ENCODE measurements at regions not wholly inside any gene's neighbourhood (a gene's known extent, or its start where the extent isn't known, plus 50 kb on each side); places are given as distances from the start of the nearest gene placed in this dataset.

DNA sequence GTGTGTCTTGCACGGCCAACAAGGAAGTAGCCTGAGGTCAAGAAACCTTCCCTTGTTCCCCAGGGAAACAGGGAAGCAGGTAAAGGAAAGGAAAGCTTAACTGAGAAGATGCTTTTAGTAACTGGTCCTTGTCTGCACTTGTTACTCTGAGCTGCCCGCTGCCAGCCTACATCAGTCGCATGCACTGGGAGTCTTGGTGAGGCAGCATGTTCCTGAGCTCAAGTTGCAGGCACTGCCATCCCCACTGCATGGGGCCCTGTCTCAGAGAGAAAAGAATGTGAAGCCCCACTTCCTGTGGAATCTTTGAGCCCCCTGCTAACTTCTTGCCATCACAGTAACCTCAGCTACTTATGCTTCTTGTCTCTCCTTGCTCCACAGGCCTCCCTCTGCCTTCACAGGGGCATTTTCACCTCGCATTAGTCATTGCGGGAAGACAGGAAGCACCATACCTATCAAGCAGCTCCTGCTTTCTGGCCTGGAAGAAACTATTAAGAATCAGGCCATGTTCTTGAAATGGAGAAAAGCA lies 344.1 kb upstream of the ADAMTSL1 start:
- DNase-seq = no peak
- H3K27ac Mint-ChIP-seq = no peak overlapping the region
- no peaks in the 10 kb centered on the region for H3K36me3 Mint-ChIP-seq (ENCODE audit: low read depth)
- H3K4me1 Mint-ChIP-seq (ENCODE audit: low read depth) = no peaks in the 10 kb centered on the region
- no peak overlapping the region for H3K4me3 Mint-ChIP-seq
- H3K9me3 Mint-ChIP-seq = peaks cover 4% of the 10 kb centered on the region
- no peaks in the 10 kb centered on the region for H3K27me3 Mint-ChIP-seq

DNA sequence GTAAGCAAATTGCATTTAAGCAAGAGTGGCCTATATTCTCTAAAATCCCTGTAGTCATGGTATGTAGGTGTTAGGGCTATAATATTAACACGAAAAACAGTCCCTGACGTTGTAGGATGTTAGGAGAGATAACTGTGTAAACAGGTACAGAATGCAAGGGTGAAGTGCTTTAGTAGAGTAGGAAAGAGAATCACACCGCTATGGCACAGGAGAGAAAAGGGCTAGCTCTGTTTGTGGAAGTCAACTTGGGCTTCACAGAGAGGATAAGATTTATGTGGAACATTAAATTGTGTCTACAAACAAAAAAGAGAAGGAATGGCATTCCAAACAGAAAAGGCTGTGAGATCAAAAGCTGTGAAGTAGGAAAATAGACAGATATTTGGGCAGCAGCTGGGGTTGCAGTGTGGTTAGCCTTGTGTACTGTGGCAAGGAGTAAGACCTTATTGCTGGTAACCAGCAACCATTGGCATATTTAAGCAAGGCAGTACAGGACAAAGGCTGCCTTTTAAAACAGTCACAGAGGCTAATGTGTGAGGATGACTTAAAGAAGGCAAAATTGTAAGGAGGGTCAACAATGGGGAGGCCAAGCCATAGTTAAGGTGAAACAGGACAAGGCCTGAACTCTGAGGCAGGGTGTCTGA lies 337.5 kb upstream of the ADAMTSL1 start:
- Mint-ChIP-seq H3K27ac (no peak overlapping the region), H3K4me3 (no peak overlapping the region), H3K4me1 (ENCODE audit: low read depth) (no peaks in the 10 kb centered on the region), H3K9me3 (no peaks in the 10 kb centered on the region), H3K27me3 (no peaks in the 10 kb centered on the region), H3K36me3 (ENCODE audit: low read depth) (no peaks in the 10 kb centered on the region)
- no peak for DNase-seq

DNA sequence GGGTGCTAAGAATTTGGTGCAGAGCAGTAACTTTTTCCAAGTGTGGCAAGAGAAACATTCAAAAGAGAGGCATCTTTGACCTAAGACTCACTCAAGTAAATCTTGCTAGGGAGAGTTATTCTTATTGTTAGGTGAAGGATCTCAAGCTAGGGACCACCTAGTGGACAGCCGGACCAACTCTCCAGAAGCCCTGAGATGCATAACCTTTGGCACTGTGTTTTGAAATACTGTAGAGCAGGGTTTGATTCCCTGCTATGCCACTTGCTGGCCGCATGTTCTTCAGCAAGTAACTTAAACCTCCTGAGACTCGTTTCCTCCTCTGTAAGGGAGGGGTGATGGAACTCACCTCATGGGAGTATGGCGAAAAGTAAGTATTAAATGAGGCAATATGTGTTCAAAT lies 336.1 kb upstream of the ADAMTSL1 start:
- Mint-ChIP-seq H3K4me3 (no peak overlapping the region), H3K27me3 (no peaks in the 10 kb centered on the region), H3K4me1 (ENCODE audit: low read depth) (no peaks in the 10 kb centered on the region), H3K36me3 (ENCODE audit: low read depth) (no peaks in the 10 kb centered on the region), H3K9me3 (no peaks in the 10 kb centered on the region), H3K27ac (no peak overlapping the region)
- DNase-seq = no peak

- Mint-ChIP-seq H3K36me3 (ENCODE audit: low read depth) (no peaks in the 10 kb centered on the region), H3K4me1 (ENCODE audit: low read depth) (no peaks in the 10 kb centered on the region), H3K27me3 (no peaks in the 10 kb centered on the region), H3K9me3 (no peaks in the 10 kb centered on the region), H3K27ac (no peak overlapping the region), H3K4me3 (no peak overlapping the region)
- DNase-seq = no peak
Measured at GRCh38 chr9:18138656-18139055, 335.3 kb upstream of the ADAMTSL1 start.

GRCh38 chr9:18141681-18142080 lies 332.3 kb upstream of the ADAMTSL1 start:
- Mint-ChIP-seq H3K36me3 (ENCODE audit: low read depth) (no peaks in the 10 kb centered on the region), H3K9me3 (no peaks in the 10 kb centered on the region), H3K27me3 (no peaks in the 10 kb centered on the region), H3K27ac (no peak overlapping the region), H3K4me1 (ENCODE audit: low read depth) (no peaks in the 10 kb centered on the region), H3K4me3 (no peak overlapping the region)
- no peak for DNase-seq

DNA sequence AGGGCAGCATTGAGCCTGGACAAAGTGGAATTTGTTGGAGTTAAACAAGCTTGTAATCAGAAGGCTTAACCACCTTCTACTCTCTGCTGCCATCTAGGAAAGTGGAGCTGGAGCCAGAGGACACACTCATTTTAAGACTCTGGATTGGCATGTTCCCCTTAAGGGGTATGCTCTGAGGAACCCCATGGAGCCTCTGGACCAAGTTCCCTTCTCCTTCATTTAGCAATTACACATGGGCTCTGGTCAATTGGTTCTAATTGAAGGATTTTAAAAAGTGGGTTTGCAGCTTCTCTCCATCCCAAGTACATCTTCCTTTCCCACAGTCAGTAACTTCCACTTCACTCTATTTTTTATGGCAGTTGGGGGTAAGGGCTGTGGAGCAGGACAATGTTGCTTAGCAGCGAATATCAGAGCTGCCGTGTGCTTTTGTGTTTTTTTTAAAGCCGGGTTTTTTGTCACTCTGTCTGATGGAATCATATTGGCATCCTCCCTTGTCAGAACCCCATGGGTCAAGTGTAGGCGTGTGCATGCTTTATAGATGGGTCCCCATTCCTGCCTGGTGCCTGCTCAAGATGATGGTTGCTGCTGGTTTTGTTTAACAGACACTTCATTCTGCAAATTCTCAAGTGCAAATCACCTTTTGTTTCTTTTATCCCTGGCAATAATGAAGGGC lies 330.7 kb upstream of the ADAMTSL1 start:
- no peak for DNase-seq
- no peaks in the 10 kb centered on the region for H3K36me3 Mint-ChIP-seq (ENCODE audit: low read depth)
- no peaks in the 10 kb centered on the region for H3K27me3 Mint-ChIP-seq
- H3K27ac Mint-ChIP-seq = no peak overlapping the region
- no peaks in the 10 kb centered on the region for H3K4me1 Mint-ChIP-seq (ENCODE audit: low read depth)
- H3K4me3 Mint-ChIP-seq = no peak overlapping the region
- H3K9me3 Mint-ChIP-seq = no peaks in the 10 kb centered on the region

DNA sequence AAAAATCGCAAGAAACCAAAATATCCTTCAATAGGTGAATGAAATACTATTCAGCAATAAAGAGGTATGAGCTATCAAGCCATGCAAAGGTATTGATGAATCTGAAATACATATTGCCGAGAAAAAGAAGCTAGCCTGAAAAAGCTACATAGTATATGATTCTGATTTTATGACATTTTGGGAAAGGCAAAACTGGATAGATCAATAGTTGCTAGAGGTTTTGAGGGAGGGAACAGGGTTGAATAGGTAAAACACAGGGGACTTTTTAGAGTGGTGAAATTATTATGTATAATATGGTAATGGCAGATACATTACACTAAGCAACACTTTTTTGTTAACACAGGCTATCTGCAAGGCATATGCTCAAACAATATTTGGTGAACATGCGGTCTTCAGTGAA lies 327.6 kb upstream of the ADAMTSL1 start:
- H3K4me3 Mint-ChIP-seq = no peak overlapping the region
- no peaks in the 10 kb centered on the region for H3K9me3 Mint-ChIP-seq
- no peak for DNase-seq
- H3K36me3 Mint-ChIP-seq (ENCODE audit: low read depth) = no peaks in the 10 kb centered on the region
- no peaks in the 10 kb centered on the region for H3K4me1 Mint-ChIP-seq (ENCODE audit: low read depth)
- H3K27me3 Mint-ChIP-seq = no peaks in the 10 kb centered on the region
- H3K27ac Mint-ChIP-seq = no peak overlapping the region

DNA sequence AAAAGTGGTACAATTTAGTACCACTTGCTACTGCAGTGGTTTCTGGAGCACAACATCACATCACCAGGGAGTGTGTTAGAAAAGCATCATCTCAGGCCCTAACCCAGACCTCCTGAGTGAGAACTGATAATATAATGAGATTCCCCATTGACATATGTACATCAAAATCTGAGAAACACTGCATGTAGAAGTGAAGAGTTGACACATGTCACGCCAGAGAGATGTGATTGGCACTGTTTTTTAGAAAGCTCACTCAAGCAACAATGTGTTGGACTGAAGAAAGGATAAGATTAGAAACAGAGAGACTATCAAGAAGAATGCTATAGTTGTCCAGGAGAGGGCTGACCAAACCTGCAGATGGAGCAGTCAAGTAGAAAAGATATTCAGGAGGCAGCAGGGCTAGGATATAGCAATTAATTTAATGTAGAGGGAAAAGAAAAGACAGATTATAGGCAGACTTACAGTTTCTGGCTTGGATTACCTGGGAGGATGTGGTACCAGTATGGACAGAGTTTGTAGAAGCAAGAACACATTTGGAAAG lies 324.4 kb upstream of the ADAMTSL1 start:
- no peaks in the 10 kb centered on the region for H3K4me1 Mint-ChIP-seq (ENCODE audit: low read depth)

DNA sequence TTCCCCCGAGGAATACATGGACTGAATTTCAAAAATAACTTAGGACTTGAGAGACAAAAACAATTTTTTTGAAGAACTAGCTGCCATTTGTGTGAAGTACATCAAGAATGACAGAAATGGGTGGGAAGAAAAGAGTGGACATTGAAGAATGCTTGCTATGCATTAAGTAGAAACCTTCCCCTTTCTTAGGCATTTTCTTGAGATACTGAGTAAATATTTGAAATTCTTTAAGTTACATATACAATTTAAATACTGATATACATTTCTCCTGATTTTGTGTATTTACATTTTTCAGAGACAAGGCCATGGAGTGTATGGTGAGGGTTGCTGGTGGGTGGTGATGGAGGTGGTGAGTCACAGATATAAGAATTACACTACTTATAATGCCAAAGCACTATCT lies 319.3 kb upstream of the ADAMTSL1 start:
- Mint-ChIP-seq H3K9me3 (peaks cover 3% of the 10 kb centered on the region), H3K4me3 (no peak overlapping the region), H3K4me1 (ENCODE audit: low read depth) (no peaks in the 10 kb centered on the region), H3K27me3 (no peaks in the 10 kb centered on the region), H3K27ac (no peak overlapping the region), H3K36me3 (ENCODE audit: low read depth) (no peaks in the 10 kb centered on the region)
- no peak for DNase-seq

More for the DNA sequence above, 324.4 kb upstream of the ADAMTSL1 start:
- Mint-ChIP-seq H3K9me3 (no peaks in the 10 kb centered on the region), H3K36me3 (ENCODE audit: low read depth) (no peaks in the 10 kb centered on the region), H3K4me3 (no peak overlapping the region), H3K27ac (no peak overlapping the region), H3K27me3 (no peaks in the 10 kb centered on the region)
- no peak for DNase-seq

DNA sequence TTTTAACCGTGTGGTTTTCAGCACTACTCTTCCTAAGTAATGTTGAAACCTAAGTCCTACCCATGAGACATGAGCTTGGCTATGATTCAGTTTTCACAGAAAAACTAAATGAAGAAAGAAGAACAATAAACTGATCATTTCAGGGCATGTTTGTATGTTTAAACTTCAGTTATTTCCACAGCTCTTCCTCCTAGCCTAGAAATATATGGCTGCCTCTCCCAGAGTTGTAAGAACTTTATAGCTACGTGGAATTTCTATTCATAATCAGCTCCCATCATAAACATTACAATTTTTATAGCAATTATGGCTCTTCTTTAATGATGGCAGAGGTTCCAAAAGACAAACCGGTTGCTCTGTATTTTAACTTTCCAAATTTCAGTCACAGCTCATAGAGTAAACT lies 314.7 kb upstream of the ADAMTSL1 start:
- no peaks in the 10 kb centered on the region for H3K27me3 Mint-ChIP-seq
- H3K4me1 Mint-ChIP-seq (ENCODE audit: low read depth) = no peaks in the 10 kb centered on the region
- no peak overlapping the region for H3K4me3 Mint-ChIP-seq
- no peak for DNase-seq
- H3K9me3 Mint-ChIP-seq = peaks cover 3% of the 10 kb centered on the region
- H3K36me3 Mint-ChIP-seq (ENCODE audit: low read depth) = no peaks in the 10 kb centered on the region
- H3K27ac Mint-ChIP-seq = no peak overlapping the region

GRCh38 chr9:18163146-18163545 lies 310.8 kb upstream of the ADAMTSL1 start:
- H3K27me3 Mint-ChIP-seq = no peaks in the 10 kb centered on the region
- H3K4me1 Mint-ChIP-seq (ENCODE audit: low read depth) = no peaks in the 10 kb centered on the region
- H3K36me3 Mint-ChIP-seq (ENCODE audit: low read depth) = no peaks in the 10 kb centered on the region
- H3K27ac Mint-ChIP-seq = no peak overlapping the region
- no peak for DNase-seq
- H3K9me3 Mint-ChIP-seq = peaks cover 5% of the 10 kb centered on the region
- no peak overlapping the region for H3K4me3 Mint-ChIP-seq

- H3K4me1 Mint-ChIP-seq (ENCODE audit: low read depth) = no peaks in the 10 kb centered on the region
- H3K27ac Mint-ChIP-seq = no peak overlapping the region
Measured at GRCh38 chr9:18167733-18168132, 306.2 kb upstream of the ADAMTSL1 start.

DNA sequence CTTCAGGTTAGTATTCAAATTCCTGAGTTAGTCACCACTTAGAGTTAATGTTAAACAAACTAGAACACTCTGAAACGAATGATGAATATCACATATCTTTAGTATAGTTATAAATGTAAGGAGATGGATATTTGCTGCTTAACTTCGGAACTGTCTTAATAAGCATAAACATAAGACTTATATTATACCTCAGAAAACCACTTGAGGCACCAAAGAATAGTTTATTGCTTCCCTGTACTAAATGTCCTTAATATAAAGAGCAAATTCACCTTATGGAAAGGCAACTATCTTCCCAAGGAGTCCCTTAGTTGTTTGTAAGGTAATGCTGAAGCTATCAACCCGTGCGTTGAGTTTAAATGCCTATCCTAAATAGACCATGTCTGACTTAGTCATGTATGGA lies 300.0 kb upstream of the ADAMTSL1 start:
- Mint-ChIP-seq H3K36me3 (ENCODE audit: low read depth) (no peaks in the 10 kb centered on the region), H3K27me3 (no peaks in the 10 kb centered on the region)

More at GRCh38 chr9:18167733-18168132, 306.2 kb upstream of the ADAMTSL1 start:
- H3K9me3 Mint-ChIP-seq = peaks cover 5% of the 10 kb centered on the region
- no peak for DNase-seq
- H3K27me3 Mint-ChIP-seq = no peaks in the 10 kb centered on the region
- no peaks in the 10 kb centered on the region for H3K36me3 Mint-ChIP-seq (ENCODE audit: low read depth)
- H3K4me3 Mint-ChIP-seq = no peak overlapping the region

GRCh38 chr9:18182636-18183035 lies 291.3 kb upstream of the ADAMTSL1 start:
- Mint-ChIP-seq H3K4me1 (ENCODE audit: low read depth) (no peaks in the 10 kb centered on the region), H3K27me3 (no peaks in the 10 kb centered on the region), H3K4me3 (no peak overlapping the region), H3K36me3 (ENCODE audit: low read depth) (no peaks in the 10 kb centered on the region), H3K27ac (no peak overlapping the region), H3K9me3 (peaks cover 3% of the 10 kb centered on the region)
- no peak for DNase-seq

More for the DNA sequence above, 300.0 kb upstream of the ADAMTSL1 start:
- DNase-seq = no peak
- Mint-ChIP-seq H3K4me1 (ENCODE audit: low read depth) (no peaks in the 10 kb centered on the region), H3K9me3 (peaks cover 4% of the 10 kb centered on the region), H3K27ac (no peak overlapping the region), H3K4me3 (no peak overlapping the region)

- H3K36me3 Mint-ChIP-seq (ENCODE audit: low read depth) = no peaks in the 10 kb centered on the region
- no peak for DNase-seq
- no peak overlapping the region for H3K27ac Mint-ChIP-seq
- H3K27me3 Mint-ChIP-seq = no peaks in the 10 kb centered on the region
- H3K4me1 Mint-ChIP-seq (ENCODE audit: low read depth) = no peaks in the 10 kb centered on the region
- H3K4me3 Mint-ChIP-seq = no peak overlapping the region
- no peaks in the 10 kb centered on the region for H3K9me3 Mint-ChIP-seq
Measured at GRCh38 chr9:18183974-18184373, 290.0 kb upstream of the ADAMTSL1 start.

Measured in activated T-cell treated with anti-CD3 and anti-CD28 coated beads, Interleukin-2, amount 50 U/mL, for 24 hours (primary cell).